ENCODE measurements at regions not wholly inside any gene's neighbourhood (a gene's known extent, or its start where the extent isn't known, plus 50 kb on each side); places are given as distances from the start of the nearest gene placed in this dataset.

DNA sequence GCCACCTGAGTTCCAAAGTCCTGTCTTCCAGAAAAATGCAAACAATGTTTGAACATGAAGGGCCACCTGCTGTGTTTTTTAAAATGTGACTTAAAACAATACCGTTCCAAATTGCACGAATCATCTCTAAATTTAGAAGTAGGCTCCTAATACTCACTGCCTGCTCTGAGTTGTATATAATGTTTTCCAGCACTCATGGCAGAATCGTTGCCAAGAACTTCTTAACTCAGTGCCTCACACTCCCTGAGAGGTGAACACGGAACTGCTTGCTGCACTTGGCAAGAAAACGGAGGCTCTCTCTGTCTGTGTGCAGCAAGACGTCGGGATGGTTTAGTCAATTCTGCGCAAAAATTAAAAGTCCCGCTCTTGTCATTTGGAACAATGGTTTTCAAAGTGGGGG, 757.3 kb upstream of the AUTS2 start:
- TF ChIP-seq, protein P1, sequence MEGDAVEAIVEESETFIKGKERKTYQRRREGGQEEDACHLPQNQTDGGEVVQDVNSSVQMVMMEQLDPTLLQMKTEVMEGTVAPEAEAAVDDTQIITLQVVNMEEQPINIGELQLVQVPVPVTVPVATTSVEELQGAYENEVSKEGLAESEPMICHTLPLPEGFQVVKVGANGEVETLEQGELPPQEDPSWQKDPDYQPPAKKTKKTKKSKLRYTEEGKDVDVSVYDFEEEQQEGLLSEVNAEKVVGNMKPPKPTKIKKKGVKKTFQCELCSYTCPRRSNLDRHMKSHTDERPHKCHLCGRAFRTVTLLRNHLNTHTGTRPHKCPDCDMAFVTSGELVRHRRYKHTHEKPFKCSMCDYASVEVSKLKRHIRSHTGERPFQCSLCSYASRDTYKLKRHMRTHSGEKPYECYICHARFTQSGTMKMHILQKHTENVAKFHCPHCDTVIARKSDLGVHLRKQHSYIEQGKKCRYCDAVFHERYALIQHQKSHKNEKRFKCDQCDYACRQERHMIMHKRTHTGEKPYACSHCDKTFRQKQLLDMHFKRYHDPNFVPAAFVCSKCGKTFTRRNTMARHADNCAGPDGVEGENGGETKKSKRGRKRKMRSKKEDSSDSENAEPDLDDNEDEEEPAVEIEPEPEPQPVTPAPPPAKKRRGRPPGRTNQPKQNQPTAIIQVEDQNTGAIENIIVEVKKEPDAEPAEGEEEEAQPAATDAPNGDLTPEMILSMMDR (IDR thresholded peaks at IDR 0.05), result no peak
- no peak for TF ChIP-seq POLR2AphosphoS5 (IDR thresholded peaks at IDR 0.05)
- no peak for TF ChIP-seq POLR2A (IDR thresholded peaks at IDR 0.05)
- TF ChIP-seq EP300 (IDR thresholded peaks at IDR 0.05), result no peak
